RWPE2 (cell line): ENCODE measurements at regions not wholly inside any gene's neighbourhood (a gene's known extent, or its start where the extent isn't known, plus 50 kb on each side); places are given as distances from the start of the nearest gene placed in this dataset.
"Not testable (repeated sequence)": the region's sequence is repeated elsewhere in the genome, so short reads cannot be mapped to it uniquely, and the experiment has no call there.

Experiments used
- ATAC-seq: fragments of 200-7000 bp; cut with Tn5 transposase; 3 replicates; pipeline ENCODE4 v1.9.1; 2021; ENCODE audit warnings: low read depth
- DNase-seq: peaks from one replicate; pipeline ENCODE4 v3.0.0-alpha.2; 2020; ENCODE audit warnings: low spot score
- H3K27ac ChIP-seq: fragments of 450-650 bp; 2 replicates; pipeline ENCODE4 v1.5.1; 2017; ENCODE audit warnings: mild to moderate bottlenecking; ENCODE audit not compliant: poor library complexity, severe bottlenecking
- H3K27me3 ChIP-seq: fragments of 250-450 bp; sonication (Bioruptor Pico); 2 replicates; pipeline ENCODE4 v1.5.1; 2021; ENCODE audit warnings: mild to moderate bottlenecking, moderate library complexity; ENCODE audit not compliant: insufficient read depth, poor library complexity, severe bottlenecking
- H3K36me3 ChIP-seq: fragments of 250-450 bp; sonication (Bioruptor Pico); 2 replicates; pipeline ENCODE4 v1.5.1; 2020; ENCODE audit warnings: low read depth, mild to moderate bottlenecking, moderate library complexity
- H3K4me1 ChIP-seq: fragments of 250-450 bp; sonication (Bioruptor Pico); 2 replicates; pipeline ENCODE4 v1.5.1; 2021; ENCODE audit warnings: mild to moderate bottlenecking, moderate library complexity; ENCODE audit not compliant: insufficient read depth, poor library complexity, severe bottlenecking
- H3K4me3 ChIP-seq: fragments of 250-450 bp; sonication (Bioruptor Pico); 2 replicates; pipeline ENCODE4 v1.5.1; 2021; ENCODE audit warnings: mild to moderate bottlenecking, moderate library complexity; ENCODE audit not compliant: severe bottlenecking
- H3K9me3 ChIP-seq: fragments of 250-450 bp; sonication (Bioruptor Pico); 2 replicates; pipeline ENCODE4 v1.5.1; 2021; ENCODE audit warnings: mild to moderate bottlenecking, moderate library complexity; ENCODE audit not compliant: severe bottlenecking
- TF ChIP-seq, protein P1 (sequence below): fragments of 450-650 bp; IDR thresholded peaks from one replicate; pipeline ENCODE4 v1.5.1; 2017; ENCODE audit warnings: mild to moderate bottlenecking, moderate library complexity; ENCODE audit not compliant: poor library complexity, severe bottlenecking

DNA sequence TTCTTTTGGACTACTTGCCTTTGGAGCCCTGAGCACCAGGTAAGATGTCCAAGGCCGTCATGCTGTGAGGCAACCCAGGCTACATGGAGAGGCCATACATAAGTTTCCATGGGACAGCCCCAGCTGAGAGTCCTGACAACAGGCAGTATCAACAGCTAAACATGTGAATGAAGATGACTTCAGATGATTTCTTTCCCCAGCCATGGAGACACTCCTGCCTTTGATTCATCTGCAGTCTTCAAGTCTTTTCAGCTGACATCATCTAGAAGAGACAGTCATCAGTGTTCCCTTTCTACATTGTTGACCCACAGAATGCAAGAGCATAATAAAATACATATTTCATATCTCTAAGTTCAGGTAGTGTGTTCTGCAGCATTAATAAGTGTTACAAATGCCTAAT is 398.7 kb downstream of the BTG1 start:
- H3K4me1 ChIP-seq = no peaks in the 10 kb centered on the region
- H3K4me3 ChIP-seq = no peak overlapping the region
- ATAC-seq = no peak
- no peaks in the 10 kb centered on the region for H3K9me3 ChIP-seq
- no peaks in the 10 kb centered on the region for H3K36me3 ChIP-seq
- TF ChIP-seq, protein P1, sequence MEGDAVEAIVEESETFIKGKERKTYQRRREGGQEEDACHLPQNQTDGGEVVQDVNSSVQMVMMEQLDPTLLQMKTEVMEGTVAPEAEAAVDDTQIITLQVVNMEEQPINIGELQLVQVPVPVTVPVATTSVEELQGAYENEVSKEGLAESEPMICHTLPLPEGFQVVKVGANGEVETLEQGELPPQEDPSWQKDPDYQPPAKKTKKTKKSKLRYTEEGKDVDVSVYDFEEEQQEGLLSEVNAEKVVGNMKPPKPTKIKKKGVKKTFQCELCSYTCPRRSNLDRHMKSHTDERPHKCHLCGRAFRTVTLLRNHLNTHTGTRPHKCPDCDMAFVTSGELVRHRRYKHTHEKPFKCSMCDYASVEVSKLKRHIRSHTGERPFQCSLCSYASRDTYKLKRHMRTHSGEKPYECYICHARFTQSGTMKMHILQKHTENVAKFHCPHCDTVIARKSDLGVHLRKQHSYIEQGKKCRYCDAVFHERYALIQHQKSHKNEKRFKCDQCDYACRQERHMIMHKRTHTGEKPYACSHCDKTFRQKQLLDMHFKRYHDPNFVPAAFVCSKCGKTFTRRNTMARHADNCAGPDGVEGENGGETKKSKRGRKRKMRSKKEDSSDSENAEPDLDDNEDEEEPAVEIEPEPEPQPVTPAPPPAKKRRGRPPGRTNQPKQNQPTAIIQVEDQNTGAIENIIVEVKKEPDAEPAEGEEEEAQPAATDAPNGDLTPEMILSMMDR = no peak
- H3K27me3 ChIP-seq = no peaks in the 10 kb centered on the region
- DNase-seq = no peak
- H3K27ac ChIP-seq = no peak overlapping the region

GRCh38 chr12:91744597-91744996 is 401.0 kb downstream of the BTG1 start:
- TF ChIP-seq, protein P1 = no peak
- Histone ChIP-seq H3K4me1 (no peaks in the 10 kb centered on the region), H3K4me3 (no peak overlapping the region), H3K27me3 (no peaks in the 10 kb centered on the region), H3K36me3 (no peaks in the 10 kb centered on the region), H3K9me3 (no peaks in the 10 kb centered on the region), H3K27ac (no peak overlapping the region)
- DNase-seq = no peak
- no peak for ATAC-seq

GRCh38 chr12:91743704-91744321 is 401.8 kb downstream of the BTG1 start:
- ATAC-seq = no peak
- H3K9me3 ChIP-seq = no peaks in the 10 kb centered on the region
- H3K4me3 ChIP-seq = no peak overlapping the region
- DNase-seq = no peak
- H3K36me3 ChIP-seq = no peaks in the 10 kb centered on the region
- H3K4me1 ChIP-seq = no peaks in the 10 kb centered on the region
- no peak overlapping the region for H3K27ac ChIP-seq
- H3K27me3 ChIP-seq = no peaks in the 10 kb centered on the region
- TF ChIP-seq, protein P1 = no peak

DNA sequence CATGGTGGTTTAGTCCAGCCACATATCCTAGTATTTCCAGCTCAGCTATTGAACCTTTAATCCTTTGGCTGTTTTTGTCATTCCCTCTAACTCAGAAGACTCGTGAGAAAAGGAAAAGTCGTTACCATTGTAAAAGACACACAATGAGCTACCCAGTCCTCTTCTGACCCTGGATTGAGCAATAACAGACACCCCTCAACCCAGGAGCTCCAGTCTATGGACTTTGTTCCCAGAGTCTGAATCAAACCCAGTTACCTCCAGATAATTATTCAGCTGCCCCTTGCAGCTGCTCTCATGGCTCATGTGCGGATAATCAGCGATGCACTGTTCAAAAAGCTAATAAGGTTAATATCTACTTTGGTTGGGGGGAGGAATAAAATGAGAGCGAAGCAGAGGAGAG is 402.4 kb downstream of the BTG1 start:
- no peaks in the 10 kb centered on the region for H3K27me3 ChIP-seq
- H3K27ac ChIP-seq = no peak overlapping the region
- no peaks in the 10 kb centered on the region for H3K36me3 ChIP-seq
- DNase-seq (no peak), ATAC-seq (no peak)
- TF ChIP-seq, protein P1 = no peak
- no peak overlapping the region for H3K4me3 ChIP-seq
- H3K9me3 ChIP-seq = no peaks in the 10 kb centered on the region
- no peaks in the 10 kb centered on the region for H3K4me1 ChIP-seq

DNA sequence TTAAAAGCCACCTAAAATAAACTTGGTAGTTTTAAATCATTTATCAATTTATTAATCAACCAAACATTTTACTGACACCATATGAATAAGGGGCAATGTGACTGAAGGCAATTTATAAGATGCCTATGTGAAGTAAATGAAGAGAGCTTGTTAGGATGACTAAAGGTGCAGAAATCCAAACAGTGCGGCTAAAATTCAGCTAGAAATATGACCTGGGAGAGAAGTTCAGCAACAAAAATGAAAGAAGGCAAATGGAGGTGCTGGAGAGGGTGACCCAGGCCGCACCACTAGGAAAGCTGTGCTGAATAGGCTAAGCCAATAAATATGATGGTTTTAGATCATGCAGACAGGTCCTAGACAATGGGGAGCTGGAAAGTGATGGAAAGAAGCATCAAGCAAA is 403.7 kb downstream of the BTG1 start:
- TF ChIP-seq, protein P1 = no peak

GRCh38 chr12:91733846-91734245 is 411.8 kb downstream of the BTG1 start:
- H3K4me1 ChIP-seq, ATAC-seq, H3K27me3 ChIP-seq, H3K9me3 ChIP-seq, H3K27ac ChIP-seq, H3K4me3 ChIP-seq, H3K36me3 ChIP-seq, DNase-seq: not testable (repeated sequence)

More for the DNA sequence above, 403.7 kb downstream of the BTG1 start:
- Histone ChIP-seq H3K36me3 (no peaks in the 10 kb centered on the region), H3K9me3 (no peaks in the 10 kb centered on the region), H3K4me1 (no peaks in the 10 kb centered on the region), H3K27ac (no peak overlapping the region), H3K27me3 (no peaks in the 10 kb centered on the region), H3K4me3 (no peak overlapping the region)
- DNase-seq (no peak), ATAC-seq (no peak)
